ENCODE measurements at regions not wholly inside any gene's neighbourhood (a gene's known extent, or its start where the extent isn't known, plus 50 kb on each side); places are given as distances from the start of the nearest gene placed in this dataset.
"Not testable (repeated sequence)": the region's sequence is repeated elsewhere in the genome, so short reads cannot be mapped to it uniquely, and the experiment has no call there.

GRCh38 chr1:98299861-98300260 is 361.7 kb upstream of the SNX7 start:
- intact Hi-C loops (cut with DNase I) = no loop called here

DNA sequence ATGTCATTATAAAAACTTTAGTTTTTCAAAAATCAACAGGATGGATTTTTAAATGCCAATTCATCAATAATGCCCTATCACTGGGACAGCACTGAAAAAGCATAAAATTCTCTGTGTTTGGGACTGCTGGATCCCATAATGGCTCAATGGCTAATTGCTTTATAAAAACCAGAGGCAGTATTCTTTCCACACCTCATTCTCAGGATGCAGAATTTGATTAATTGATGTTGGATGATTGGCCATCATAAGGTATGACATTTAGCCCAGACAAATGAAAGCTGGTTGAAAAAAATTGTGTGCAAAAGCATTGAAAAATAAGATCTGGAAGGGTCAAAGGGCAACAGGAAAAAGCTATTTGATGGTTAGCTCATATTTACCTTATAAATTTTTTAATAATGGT is 362.2 kb upstream of the SNX7 start:
- DNase-seq = no peak
- intact Hi-C loops (cut with DNase I) = no loop called here

More at GRCh38 chr1:98299861-98300260, 361.7 kb upstream of the SNX7 start:
- no peak for DNase-seq

DNA sequence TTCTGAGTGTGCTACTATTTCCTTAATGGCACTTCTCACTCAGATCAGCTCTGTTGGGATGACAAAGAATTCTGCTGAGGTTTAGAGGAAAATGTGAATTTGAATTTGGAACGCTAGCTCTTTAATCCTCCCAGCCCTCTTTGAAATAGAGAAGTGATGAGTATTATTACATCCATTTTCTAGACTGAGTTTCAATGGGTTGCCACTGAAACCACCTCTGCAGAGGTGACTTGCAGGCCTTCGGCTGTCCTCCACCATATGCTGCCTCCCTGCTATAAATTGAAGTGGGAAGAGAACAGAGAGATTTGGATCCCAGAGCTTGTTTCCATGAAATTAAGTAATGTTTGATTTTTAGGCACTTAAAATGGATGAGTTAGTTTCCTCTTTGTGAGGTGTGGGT is 363.2 kb upstream of the SNX7 start:
- DNase-seq = no peak
- intact Hi-C loops (cut with DNase I) = no loop called here

DNA sequence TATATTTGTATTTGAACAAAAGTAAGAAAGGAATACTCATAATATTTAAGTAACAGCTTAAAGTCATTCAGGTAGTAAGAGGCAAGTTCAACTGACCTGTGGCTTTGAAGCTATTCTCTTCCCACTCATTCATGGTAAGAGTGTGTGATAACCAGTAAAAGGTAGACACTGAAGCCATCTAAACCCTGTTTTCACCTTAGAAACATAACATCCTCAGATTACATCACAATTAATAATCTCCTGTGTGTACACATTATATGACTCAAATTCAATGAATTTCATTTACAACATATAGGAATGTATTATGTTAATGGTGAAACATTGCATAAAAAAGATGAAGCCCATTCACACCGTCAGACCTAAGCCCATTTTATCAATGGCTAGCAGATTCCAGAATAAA is 364.8 kb upstream of the SNX7 start:
- intact Hi-C loops (cut with DNase I) = no loop called here
- no peak for DNase-seq

GRCh38 chr1:98294127-98294526 is 367.4 kb upstream of the SNX7 start:
- DNase-seq = no peak
- intact Hi-C loops (cut with DNase I) = no loop called here

GRCh38 chr1:98292994-98293393 is 368.5 kb upstream of the SNX7 start:
- no peak for DNase-seq
- intact Hi-C loops (cut with DNase I) = no loop called here

DNA sequence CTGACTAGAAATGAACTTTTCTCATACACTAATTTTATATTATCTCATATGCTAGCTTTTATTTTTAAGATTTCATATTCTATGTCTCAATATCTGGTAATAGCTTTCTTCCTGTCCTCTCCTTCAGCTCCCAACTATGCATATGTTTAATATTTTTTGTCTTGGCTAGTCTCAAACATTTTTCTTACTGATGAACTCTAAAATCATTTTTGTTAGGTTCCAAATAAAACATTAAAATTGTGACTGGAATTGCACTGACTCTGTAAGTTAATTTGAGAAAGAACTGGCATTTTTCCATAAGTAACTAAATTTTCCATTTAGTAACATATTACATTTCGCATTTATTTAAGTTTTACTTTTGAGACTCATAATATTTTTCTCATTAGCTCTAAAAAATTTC is 368.5 kb upstream of the DPYD start:
- no peak for DNase-seq
- intact Hi-C loops (cut with DNase I) = no loop called here

DNA sequence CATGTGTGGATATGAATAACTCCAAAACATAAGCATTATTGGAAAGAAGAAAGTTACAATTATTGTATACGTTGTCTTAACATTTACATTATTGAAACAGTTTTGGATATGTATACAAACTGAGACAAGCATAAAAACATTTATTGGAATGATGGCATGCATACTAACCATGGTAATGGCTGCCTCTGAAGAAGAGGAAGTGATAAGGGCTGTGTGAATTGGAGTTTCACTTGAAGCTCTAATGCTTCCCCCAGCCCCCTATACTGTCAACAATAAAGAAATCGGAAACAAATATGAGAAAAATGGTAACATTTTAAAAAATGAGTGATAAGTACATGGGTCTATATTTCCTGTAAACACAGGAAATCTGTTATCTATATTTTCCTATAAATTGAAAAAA is 367.7 kb upstream of the DPYD start:
- intact Hi-C loops (cut with DNase I) = no loop called here
- no peak for DNase-seq

DNA sequence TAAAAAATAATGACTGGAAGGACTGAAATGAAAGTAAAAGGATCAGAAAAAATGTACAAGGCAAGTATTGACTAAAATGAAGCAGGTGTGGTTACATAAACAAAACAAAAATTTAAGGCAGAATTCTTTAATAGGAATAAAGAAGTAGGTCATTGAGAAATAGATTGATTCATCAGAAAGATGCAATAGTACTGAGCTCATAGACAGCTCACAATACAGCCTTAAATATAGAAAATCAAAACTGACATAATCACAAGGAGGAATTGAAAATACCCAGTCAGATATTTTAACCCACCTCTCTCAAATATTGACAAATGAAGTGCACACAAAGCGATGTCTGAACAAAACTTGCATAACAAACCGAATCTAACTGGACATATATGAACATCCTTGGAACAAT is 366.8 kb upstream of the DPYD start:
- intact Hi-C loops (cut with DNase I) = no loop called here
- no peak for DNase-seq

- intact Hi-C loops (cut with DNase I) = no loop called here
- DNase-seq = no peak
These were observed 365.8 kb upstream of the DPYD start for GRCh38 chr1:98286656-98287055.

DNA sequence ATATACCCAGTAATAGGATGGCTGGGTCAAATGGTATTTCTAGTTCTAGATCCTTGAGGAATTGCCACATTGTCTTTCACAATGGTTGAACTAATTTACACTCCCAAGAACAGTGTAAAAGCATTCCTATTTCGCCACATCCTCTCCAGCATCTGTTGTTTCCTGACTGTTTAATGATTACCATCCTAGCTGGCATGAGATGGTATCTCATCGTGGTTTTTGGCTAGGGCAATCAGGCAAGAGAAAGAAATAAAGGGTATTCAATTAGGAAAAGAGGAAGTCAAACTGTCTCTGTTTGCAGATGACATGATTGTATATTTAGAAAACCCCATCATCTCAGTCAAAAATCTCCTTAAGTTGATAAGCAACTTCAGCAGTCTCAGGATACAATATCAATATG is 364.5 kb upstream of the DPYD start:
- DNase-seq; intact Hi-C loops (cut with DNase I): not testable (repeated sequence)

DNA sequence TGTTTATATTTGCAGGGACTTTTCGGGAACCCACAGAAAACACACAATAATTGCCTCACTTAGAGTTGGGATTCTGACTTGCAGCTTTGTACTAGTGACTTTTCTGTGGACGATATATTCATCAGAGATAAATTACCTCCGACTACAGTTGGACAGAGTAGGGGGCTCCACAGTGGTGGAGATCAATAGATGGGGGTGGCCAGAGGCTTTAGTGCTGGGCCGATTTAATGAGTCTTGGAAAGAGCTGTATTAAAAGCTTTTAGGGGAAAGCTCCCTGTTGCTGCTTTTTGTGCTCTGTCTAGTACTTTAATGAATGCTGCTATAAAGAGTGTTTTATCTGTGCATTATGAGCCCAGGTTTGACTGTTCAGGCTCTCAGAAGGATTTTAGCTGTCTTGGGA is 359.2 kb upstream of the DPYD start:
- no peak for DNase-seq
- intact Hi-C loops (cut with DNase I) = no loop called here

DNA sequence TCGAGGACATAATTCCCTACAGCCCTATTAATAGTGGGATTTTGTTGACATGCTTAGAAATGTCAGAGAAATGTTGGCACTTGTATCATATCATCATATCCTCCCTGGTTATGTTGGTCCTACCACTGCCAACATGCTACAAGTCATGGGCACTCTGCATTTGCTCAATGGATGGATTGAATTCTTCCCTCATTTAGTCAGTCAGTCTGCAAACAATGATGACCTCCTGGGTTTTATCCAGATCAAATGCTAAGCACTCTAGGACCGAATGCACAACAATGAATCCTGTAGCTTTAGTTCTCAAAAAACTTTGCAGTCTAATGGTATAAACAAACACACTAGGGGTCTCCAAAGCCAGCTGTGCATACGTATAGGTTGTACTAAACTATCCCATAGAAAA is 357.2 kb upstream of the DPYD start:
- intact Hi-C loops (cut with DNase I) = no loop called here
- no peak for DNase-seq

DNA sequence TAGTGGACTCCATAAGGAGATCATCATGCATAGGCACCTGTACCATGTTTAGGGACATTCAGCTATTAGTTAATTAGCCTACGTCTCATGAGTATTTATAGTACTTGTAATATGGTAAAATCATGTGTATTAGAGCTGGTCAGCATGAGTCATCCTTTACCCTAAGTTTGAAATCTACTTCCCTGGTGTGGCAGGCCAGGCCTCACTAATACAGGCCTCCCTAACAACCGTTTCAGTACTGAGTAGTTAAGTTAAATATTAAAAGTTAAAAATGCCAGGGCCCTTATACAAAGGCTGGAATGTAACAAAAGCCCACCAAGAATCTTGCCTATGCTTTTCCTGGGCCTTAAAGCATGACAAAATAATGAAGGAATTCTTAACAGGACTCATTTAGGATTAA is 356.3 kb upstream of the DPYD start:
- DNase-seq = no peak
- intact Hi-C loops (cut with DNase I) = no loop called here

DNA sequence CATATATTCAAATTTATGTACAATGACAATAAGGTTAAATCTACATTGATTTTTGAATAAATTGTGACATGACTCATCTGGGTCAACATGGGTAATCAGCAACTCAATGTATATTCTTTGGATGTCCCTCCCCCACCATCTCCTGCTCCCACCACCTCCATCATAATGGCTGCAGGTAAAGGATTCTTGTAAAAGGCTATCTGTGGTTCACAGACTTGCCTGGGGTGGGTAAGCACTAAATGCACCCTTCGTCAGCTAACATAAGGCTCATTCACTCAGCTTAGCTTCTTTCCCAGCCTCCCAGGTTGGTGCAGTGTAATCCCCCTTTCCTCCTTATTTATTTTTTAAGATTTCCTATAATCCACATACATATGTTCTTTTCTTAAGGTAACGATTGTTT is 355.7 kb upstream of the DPYD start:
- no peak for DNase-seq
- intact Hi-C loops (cut with DNase I) = no loop called here

GRCh38 chr1:98268316-98268715 is 347.5 kb upstream of the DPYD start:
- intact Hi-C loops (cut with DNase I) = no loop called here
- DNase-seq = no peak

DNA sequence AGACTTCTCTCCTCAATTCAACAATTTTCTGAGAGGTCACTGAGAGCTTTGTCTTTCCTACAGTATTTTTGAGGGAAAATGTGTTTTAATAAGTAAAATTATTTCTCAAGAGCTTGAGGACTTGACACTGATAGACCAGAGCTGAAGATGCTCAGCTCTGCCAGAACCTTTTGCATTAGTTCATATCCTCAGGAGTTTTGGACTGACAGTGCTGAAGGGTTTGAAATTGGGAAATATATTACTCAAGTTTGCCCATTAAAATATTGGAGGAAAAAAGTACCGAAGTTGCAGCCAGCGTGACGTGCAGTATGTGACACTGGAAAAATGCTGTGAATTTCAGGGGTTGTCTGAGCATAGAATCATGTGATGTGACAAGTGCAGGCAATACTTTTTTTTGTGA is 346.6 kb upstream of the DPYD start:
- intact Hi-C loops (cut with DNase I) = no loop called here
- no peak for DNase-seq

- no peak for DNase-seq
- intact Hi-C loops (cut with DNase I) = no loop called here
These were observed 343.9 kb upstream of the DPYD start for GRCh38 chr1:98264727-98265126.

DNA sequence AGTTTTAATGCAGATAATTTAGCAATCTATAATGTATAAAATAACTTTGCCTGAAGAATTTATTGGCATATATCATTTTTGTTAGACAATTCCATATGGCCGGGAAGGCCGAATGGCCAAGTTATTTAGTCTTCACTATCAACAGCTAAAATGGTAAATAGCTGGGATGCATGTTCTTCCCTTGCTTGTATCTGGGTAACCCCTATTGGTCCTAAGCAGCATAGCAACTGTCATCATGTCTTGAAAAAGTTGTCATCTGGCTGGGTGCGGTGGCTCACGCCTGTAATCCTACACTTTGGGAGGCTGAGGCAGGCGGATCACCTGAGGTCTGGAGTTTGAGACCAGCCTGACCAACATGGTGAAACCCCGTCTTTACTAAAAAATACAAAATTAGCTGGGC is 340.0 kb upstream of the DPYD start:
- no peak for DNase-seq
- intact Hi-C loops (cut with DNase I) = no loop called here

DNA sequence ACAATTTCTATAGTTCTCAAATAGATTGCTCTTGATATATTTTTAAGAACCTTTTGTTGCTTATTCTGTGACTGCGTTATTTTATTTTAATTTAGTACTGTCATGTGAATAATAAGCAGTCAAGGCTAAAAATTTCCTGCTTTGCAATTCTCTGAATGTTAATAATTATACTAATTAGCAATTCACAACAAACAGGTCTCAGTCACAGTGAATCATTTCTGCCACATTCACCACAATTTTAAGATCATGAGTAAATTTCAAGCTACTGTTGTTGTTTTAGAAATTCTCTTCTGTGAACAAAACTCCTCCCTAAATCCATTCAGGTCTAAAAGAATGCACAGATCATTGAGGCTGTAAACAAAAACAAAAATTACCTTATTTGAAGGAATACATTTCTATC is 339.6 kb upstream of the DPYD start:
- intact Hi-C loops (cut with DNase I) = no loop called here

GRCh38 chr1:98256700-98257099 is 335.9 kb upstream of the DPYD start:
- intact Hi-C loops (cut with DNase I) = no loop called here
- no peak for DNase-seq

More for the DNA sequence above, 339.6 kb upstream of the DPYD start:
- no peak for DNase-seq

- no peak for DNase-seq
- intact Hi-C loops (cut with DNase I) = no loop called here
These were observed 332.3 kb upstream of the DPYD start for GRCh38 chr1:98253145-98253544.

DNA sequence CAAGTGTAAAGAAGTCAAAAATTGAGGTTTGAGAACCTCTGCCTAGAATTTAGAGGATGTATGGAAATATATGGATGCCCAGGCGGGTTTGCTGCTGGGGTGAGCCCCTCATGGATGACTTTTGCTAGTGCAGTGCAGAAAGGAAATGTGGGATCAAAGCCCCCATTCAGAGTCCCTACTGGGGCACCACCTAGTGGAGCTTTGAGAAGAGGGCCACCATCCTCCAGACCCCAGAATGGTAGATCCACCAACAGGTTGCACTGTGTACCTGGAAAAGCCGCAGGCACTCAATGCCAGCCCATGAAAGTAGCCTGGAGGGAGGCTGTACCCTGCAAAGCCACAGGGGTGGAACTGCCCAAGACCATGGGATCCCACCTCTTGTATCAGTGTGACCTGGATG is 330.7 kb upstream of the DPYD start:
- peak in 1 of 10 donors; percentile 22 for DNase-seq
- intact Hi-C loops (cut with DNase I) = no loop called here

- intact Hi-C loops (cut with DNase I) = no loop called here
- DNase-seq = no peak
These were observed 311.8 kb upstream of the DPYD start for GRCh38 chr1:98232678-98233077.
